ENCODE measurements at regions not wholly inside any gene's neighbourhood (a gene's known extent, or its start where the extent isn't known, plus 50 kb on each side); places are given as distances from the start of the nearest gene placed in this dataset.

DNA sequence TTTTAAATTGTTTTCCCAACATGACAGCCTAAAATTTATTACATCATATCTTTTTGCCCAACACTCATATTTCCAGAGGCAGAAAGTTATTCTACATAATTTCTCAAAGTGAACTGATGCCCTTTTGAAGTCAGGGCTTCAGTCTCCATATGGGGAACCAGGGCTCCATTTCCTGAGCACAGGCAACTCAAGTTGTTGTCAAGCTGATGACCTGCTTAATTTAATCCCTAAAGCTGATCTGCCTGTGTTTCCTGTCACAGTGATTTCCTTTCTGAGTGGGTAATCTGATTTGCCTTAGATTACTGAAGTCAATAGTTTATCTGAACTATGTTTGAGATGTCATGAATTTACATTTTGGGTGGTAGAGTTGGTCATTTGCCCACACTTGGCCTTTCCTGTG lies 932.1 kb upstream of the MANEA start:
- TF ChIP-seq, protein P1, sequence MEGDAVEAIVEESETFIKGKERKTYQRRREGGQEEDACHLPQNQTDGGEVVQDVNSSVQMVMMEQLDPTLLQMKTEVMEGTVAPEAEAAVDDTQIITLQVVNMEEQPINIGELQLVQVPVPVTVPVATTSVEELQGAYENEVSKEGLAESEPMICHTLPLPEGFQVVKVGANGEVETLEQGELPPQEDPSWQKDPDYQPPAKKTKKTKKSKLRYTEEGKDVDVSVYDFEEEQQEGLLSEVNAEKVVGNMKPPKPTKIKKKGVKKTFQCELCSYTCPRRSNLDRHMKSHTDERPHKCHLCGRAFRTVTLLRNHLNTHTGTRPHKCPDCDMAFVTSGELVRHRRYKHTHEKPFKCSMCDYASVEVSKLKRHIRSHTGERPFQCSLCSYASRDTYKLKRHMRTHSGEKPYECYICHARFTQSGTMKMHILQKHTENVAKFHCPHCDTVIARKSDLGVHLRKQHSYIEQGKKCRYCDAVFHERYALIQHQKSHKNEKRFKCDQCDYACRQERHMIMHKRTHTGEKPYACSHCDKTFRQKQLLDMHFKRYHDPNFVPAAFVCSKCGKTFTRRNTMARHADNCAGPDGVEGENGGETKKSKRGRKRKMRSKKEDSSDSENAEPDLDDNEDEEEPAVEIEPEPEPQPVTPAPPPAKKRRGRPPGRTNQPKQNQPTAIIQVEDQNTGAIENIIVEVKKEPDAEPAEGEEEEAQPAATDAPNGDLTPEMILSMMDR (optimal IDR thresholded peaks at IDR 0.05 in 1 of 3, IDR thresholded peaks at IDR 0.05 in 1 of 3, conservative IDR thresholded peaks at IDR 0.05 in 1 of 3; ENCODE audit: extremely low read depth in 1 of 3, insufficient read depth in 2 of 3, low read length in 3 of 3): no peak
- no peak for TF ChIP-seq EZH2 (IDR thresholded peaks at IDR 0.05; ENCODE audit: low read length)
